ENCODE measurements at regions not wholly inside any gene's neighbourhood (a gene's known extent, or its start where the extent isn't known, plus 50 kb on each side); places are given as distances from the start of the nearest gene placed in this dataset.
"Not testable (repeated sequence)": the region's sequence is repeated elsewhere in the genome, so short reads cannot be mapped to it uniquely, and the experiment has no call there.

- DNase-seq, result no peak
Observed at GRCh38 chr12:116687888-116688287, 50.0 kb downstream of the SPRING1 start.

GRCh38 chr12:116684891-116685290 lies 53.0 kb downstream of the SPRING1 start:
- no peak for DNase-seq

- no peak for DNase-seq
Observed at GRCh38 chr12:116677202-116677661, 60.6 kb downstream of the SPRING1 start.

DNA sequence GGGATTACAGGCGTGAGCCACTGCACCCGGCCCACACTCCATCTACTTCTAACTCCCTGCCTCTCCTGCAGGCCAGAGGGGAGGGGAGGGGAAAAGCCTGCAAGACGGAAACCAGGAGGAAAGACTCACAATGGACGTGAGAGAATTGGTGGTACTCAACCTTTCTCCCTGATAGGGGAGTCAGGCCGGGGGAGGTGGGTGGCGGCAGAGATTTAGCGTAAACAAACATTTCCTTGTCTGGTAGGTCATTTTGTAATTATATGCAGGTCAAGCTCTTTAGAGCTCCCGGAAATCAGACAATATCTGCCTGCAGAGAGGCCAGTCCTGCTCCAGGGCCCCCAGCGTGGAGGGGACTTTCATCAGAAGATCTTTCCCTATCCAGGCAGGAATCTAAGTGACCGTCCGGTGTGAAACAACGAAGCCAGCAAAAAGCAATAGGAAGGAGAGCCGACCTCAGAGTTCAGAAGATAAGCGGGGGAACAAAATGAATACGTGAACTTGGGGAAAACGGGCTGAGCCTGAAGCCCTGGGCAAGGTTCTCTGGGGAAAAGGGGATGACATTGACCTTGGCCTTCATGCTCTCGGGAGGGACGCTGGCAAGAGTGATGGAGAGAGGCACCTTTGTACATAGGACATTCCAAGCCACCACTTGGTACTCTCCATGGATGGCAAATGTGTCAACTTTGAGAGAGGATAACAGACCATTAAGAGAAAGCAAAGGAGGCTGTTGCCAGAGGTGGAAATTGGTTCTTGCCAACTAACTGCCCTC lies 62.3 kb downstream of the SPRING1 start:
- no peak for DNase-seq

- no peak for DNase-seq
Observed at GRCh38 chr12:116674643-116675183, 63.2 kb downstream of the SPRING1 start.

- DNase-seq, result no peak
Observed at GRCh38 chr12:116673681-116674111, 64.2 kb downstream of the SPRING1 start.

- no peak for DNase-seq
Observed at GRCh38 chr12:116672842-116673516, 64.9 kb downstream of the SPRING1 start.

DNA sequence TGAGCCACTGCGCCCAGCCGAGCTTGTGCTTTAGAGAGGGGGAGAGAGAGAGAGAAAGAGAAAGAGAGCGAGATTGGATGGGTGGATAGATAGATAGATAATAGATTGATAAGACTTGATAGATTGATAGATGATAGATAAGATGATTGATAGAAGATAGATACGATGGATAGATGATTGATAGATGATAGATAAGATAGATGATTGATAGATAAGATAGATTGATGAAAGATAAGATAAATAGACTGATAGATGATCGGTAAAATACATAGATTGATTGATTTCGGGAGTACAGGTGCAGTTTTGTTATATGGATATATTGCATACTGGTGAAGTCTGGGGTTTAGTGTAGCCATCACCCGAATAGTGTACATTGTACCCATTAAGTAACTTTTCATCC lies 65.9 kb downstream of the SPRING1 start:
- no peak for DNase-seq

DNA sequence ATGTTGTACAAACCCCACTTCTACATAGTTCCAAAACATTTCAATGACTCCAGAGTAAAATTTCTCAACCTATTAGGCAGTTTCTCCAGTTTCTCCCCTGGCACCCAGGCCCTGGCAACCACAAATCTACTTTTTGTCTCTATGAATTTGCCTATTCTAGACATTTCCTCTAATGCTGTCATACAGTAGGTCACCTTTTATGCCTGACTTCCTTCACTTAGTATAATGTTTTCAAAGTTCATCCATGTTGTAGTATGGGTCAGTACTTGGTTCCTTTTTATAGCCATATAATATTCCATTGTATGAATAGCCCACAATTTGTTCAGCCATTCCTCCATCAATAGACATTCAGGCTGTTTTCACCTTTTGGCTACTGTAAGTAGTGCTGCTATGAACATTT lies 67.0 kb downstream of the SPRING1 start:
- DNase-seq, result no peak

- no peak for DNase-seq
Observed at GRCh38 chr12:116667752-116668151, 70.1 kb downstream of the SPRING1 start.

DNA sequence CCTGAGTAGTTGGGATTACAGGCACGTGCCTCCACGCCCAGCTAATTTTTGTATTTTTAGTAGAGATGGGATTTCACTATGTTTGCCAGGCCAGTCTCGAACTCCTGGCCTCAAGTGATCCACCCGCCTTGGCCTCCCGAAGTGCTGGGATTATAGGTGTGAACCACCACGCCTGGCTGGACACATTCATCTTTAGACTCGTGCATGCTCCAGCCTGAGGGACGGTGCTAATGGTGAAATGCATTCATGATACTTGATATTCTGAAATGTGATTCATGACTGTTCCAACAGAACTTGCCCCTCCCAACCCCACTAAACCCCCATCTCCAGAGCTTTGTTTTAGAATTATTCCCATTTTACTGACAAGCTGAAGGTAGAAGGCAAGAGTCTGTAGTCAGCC lies 71.0 kb downstream of the SPRING1 start:
- not testable (repeated sequence) for DNase-seq

DNA sequence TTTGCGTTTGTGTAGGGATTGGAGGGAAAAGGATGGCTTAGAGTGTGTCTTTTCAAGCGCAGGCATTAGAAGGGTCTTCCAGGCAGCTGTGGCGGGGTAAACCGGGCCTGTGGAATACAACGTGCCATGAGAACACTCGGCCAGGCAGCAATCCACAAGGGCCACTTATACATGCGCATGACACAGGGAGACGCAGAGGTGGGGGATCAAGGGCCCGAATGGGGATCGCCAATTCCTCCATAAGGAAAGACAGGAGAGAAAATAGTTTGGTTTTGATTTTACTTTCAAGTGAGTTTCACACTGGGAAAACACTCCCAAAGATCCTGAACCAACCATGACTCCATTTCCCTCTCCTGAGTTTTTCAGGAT lies 71.6 kb downstream of the SPRING1 start:
- no peak for DNase-seq

DNA sequence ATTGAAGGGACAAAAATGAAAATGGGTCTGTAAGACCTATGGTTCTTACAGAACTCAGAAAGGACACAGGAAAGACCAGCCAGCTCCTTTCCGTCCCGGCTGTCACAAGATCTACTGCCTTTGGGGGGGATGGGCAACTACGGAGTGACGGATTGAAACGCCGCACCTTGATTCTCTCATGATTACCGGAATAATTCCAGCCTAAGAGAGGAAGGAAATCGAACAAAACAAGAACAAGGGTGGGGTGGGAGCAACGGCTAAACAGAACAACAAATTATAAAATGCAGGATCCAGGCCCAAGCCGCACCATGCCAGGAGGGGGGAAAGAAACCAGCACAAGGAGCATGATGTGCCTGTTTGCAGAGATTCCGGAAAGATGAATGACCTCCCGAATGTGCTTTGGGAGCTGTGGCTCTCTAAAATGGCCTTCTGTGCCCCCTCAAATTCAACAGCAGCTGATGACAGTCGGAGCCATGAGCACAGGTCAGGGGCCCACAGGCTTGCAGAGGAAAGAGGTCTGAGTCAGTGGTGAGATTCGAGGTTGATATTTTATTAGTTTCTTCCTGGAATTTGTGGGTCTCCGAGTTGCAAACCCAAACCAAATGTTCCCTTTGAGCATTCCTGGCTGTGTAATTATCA lies 72.1 kb downstream of the SPRING1 start:
- no peak for DNase-seq

GRCh38 chr12:116664085-116664484 lies 73.8 kb downstream of the SPRING1 start:
- DNase-seq, result no peak

DNA sequence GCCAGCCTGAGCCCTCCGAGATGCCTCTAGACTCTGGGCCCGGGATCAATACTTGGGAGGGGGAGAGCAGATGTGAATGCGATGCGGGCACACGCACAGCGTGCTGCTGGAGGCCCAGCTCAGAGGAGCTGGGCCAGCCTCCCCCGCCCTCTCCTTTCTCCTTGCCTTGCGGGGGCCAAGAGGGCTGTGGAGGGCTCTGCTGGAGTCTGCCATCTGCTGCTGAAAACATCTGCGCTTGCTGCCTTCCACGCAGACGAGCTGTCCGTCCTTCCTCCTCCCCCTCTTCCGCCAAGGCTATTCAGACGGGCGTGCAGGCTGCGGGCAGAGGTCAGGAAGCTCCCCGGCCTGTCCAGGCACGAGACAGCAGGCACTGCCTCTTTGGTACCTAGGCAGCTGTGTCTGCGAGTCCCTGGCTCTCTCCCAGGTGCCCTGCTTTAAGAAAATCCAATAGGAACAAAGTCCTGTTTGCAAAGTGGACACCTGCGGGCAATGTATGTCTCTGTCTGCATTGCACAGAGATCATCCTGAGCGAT lies 75.2 kb downstream of the SPRING1 start:
- DNase-seq, result peak; percentile 39

DNA sequence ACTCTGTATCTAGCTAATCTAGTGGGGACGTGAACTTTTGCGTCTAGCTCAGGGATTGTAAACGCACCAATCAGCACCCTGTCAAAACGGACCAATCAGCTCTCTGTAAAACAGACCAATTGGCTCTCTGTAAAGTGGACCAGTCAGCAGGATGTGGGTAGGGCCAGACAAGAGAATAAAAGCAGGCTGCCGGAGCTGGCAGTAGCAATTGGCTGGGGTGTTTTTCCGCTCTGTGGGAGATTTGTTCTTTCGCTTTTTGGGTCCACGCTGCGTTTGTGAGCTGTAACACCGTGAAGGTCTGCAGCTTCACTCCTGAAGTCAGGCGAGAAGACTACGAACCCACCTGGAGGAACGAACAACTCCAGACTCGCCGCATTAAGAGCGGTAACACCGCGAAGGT lies 76.5 kb downstream of the SPRING1 start:
- DNase-seq, result no peak

GRCh38 chr12:116660740-116661139 lies 77.1 kb downstream of the SPRING1 start:
- not testable (repeated sequence) for DNase-seq

DNA sequence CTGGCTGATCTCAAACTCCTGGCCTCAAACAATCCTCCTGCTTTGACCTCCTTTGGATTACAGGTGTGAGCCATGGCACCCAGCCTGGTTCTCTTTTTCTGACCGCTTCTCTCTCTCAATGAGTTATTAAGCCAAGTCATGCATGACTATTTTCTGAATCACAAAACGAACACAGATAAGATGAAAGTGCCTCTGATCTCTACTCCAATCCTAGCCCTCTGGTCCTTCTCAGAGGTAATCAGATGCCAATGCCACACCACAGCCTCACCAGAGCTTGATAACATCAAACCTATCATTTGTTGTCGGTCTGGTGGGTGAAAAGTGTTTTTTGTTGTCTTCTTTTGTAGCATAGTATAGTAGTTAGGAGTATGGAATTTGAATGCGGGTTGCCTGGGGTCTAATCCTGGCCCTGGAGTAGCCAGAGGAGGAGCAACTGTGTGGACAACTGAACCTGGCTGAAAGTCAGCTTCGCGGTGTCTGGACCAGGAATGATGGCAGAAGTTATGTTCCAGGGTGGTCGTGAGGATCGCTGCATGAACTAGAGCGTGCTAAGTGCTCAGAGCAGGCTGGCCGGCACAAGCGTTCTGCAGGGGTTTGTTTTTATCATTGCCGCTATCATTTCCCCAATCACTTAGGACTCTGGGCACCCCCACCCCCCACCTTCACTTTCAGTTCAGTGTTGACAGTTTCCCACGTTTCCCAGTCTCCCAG lies 77.9 kb downstream of the SPRING1 start:
- DNase-seq, result no peak

DNA sequence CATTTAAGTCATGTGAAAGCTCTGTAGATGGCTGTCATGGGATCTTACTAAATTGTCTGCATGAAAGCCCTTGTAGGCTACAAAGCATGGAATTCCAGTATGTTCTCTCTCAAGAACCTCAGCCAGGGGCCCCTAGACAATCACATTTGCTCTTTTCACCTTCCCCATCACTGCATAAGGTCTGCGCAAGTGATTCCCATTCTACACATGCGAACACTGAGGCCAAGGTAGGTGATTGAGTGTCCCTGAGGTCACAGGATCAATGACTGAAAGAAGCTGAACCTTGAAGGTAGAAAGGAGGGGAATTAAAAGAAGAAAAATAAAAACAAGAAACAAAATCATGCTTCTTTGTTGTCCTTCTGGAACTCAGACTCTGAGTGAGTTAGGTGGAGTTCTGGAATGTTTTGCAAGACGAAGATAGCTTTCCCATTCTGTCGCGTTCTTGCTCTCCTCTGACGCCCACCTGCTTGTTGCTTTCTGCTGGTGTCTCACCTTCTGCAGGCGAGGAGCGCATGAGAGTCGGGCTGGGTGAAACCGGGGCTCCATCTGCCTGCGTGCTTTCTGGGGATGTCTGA lies 79.9 kb downstream of the SPRING1 start:
- DNase-seq, result no peak

DNA sequence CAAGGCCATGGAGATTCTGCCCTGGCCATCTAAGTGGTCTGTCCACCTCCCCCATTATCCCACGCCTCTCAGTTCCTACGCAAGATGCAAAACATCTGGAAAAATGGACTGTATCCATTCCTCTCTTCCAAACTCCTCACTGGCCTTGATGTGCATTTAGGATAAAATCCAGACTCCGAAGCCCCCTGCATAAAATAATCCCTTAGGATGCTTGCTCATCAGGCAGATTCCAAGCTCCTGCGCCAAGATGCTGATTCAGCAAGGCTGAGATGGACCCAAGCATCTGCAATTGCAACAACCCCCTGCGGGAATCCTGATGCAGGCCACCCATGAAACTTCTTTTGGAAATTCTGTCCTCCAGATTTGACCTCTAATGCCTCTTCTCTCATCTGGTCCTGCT lies 81.6 kb downstream of the SPRING1 start:
- DNase-seq, result no peak

DNA sequence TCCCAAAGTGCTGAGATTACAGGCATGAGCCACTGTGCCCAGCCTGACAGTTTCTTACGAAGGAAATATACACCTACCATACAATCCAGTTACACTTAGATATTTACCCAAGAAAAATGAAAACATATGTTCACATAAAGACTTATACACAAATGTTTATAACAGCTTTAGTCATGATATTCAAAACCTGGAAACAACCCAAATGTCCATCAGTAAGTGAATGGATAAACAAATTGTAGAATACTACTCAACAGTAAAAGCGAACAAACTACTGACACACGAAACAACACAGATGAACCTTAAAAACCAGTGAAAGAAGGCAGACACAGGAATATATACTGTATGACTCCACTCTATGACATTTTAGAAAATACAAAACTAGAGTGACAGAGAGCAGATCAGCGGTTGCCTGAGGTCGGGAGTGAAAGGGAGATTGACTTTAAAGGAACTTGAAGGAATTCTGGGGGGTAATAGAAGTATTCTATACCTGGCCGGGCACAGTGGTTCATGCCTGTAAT lies 83.6 kb downstream of the SPRING1 start:
- DNase-seq, result no peak

DNA sequence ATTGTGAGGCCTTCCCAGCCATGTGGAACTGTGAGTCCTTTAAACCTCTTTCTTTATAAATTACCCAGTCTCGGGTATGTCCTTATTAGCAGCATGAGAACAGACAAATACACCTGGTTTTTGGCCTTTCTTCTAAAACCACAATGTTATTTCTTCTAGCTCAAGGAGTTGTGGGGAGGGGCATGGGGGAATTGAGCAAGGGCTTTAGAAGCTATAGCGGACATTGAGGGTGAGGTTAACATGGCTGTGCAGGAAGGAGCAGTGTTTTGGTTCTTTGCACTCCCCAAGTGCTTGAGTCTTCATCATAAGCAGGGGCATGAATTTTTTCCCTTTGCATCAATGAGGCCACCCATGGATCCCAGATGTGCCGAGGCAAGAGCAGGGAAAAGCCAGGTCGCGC lies 86.8 kb downstream of the SPRING1 start:
- no peak for DNase-seq
